H1 (cell line): ENCODE measurements at regions not wholly inside any gene's neighbourhood (a gene's known extent, or its start where the extent isn't known, plus 50 kb on each side); places are given as distances from the start of the nearest gene placed in this dataset. TPM values are rescaled to one million over a fixed set of nuclear protein-coding genes. Genes with fewer than 3 reads are reported as not detected.

Experiments
- small RNA-seq: library from polyadenylated mRNA; stranded (forward); fragments of <200 nt; extraction: miRNeasy Mini kit (QIAGEN cat#:217004); gene quantifications from one replicate; pipeline ENCODE3, GENCODE V24; 2013; ENCODE audit not compliant: insufficient read depth

Small RNA genes lying in the stretch of these regions (small RNA-seq; reads per million reads assigned to genes)
- not detected for gene AL355298.1
